ENCODE measurements at regions not wholly inside any gene's neighbourhood (a gene's known extent, or its start where the extent isn't known, plus 50 kb on each side); places are given as distances from the start of the nearest gene placed in this dataset.

- TF ChIP-seq POLR2A (IDR thresholded peaks at IDR 0.05): no peak
- TF ChIP-seq, protein P1, sequence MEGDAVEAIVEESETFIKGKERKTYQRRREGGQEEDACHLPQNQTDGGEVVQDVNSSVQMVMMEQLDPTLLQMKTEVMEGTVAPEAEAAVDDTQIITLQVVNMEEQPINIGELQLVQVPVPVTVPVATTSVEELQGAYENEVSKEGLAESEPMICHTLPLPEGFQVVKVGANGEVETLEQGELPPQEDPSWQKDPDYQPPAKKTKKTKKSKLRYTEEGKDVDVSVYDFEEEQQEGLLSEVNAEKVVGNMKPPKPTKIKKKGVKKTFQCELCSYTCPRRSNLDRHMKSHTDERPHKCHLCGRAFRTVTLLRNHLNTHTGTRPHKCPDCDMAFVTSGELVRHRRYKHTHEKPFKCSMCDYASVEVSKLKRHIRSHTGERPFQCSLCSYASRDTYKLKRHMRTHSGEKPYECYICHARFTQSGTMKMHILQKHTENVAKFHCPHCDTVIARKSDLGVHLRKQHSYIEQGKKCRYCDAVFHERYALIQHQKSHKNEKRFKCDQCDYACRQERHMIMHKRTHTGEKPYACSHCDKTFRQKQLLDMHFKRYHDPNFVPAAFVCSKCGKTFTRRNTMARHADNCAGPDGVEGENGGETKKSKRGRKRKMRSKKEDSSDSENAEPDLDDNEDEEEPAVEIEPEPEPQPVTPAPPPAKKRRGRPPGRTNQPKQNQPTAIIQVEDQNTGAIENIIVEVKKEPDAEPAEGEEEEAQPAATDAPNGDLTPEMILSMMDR (IDR thresholded peaks at IDR 0.05): no peak
Measured at GRCh38 chr6:92044312-92044711, 1375.0 kb downstream of the EPHA7 start.
